K562 (cell line): ENCODE measurements at regions not wholly inside any gene's neighbourhood (a gene's known extent, or its start where the extent isn't known, plus 50 kb on each side); places are given as distances from the start of the nearest gene placed in this dataset.

ENCODE experiments used
- ATAC-seq: fragments of 200-7000 bp; cut with Tn5 transposase; 3 replicates; pipeline ENCODE4 v1.9.1; 2020; ENCODE audit warnings: moderate library complexity
- BruUV-seq: library from RNA; stranded (reverse); fragments of 400-500 nt; replicated peaks from 2 replicates; lab custom pipeline; 2021; lab: Mats Ljungman, UMichigan
- CTCF ChIA-PET: fragments of 300-600 bp; formaldehyde crosslinking; extraction: SDS; loops from one replicate; lab custom pipeline; 2021; ENCODE audit warnings: low intra/inter-chr PET ratio; lab: Yijun Ruan, JAX
- POLR2A ChIA-PET: fragments of 300-600, 350-650 bp; sonication (Branson Sonifier 250); formaldehyde crosslinking; extraction: SDS; loops from one replicate; lab custom pipeline; 2021; ENCODE audit warnings: antibody characterized with exemption, inconsistent platforms; lab: Yijun Ruan, JAX
- DNase-seq, 4 experiments: peaks; one replicate each; pipeline versions ENCODE4 v3.0.0 to v3.0.0-alpha.2; 2011 to 2018; ENCODE audit warnings: low spot score in 3 of 4, mixed read lengths in 3 of 4; ENCODE audit errors: extremely low read depth in 1 of 4
- FAIRE-seq: peaks from 2 replicates; lab custom pipeline; 2011; peaks lifted over from hg19 to GRCh38; lab: Jason Lieb, UNC
- H2AFZ ChIP-seq: 2 replicates; pipeline ENCODE4 v1.6.0; 2011; ENCODE audit warnings: low read depth, low read length, control low read depth, inconsistent platforms
- H3K27ac ChIP-seq: fragments of 200-600 bp; 3 replicates; pipeline ENCODE4 v1.8.0; 2011; ENCODE audit warnings: low read depth, mild to moderate bottlenecking, control low read depth, inconsistent platforms, low read length, moderate library complexity, mixed read lengths; ENCODE audit errors: extremely low read depth
- H3K27me3 ChIP-seq, 2 experiments: fragments of 300-600 bp in 1 of 2; 2 replicates in 1 of 2; 3 replicates in 1 of 2; pipeline versions ENCODE4 v1.6.0 to v1.8.0; 2011; ENCODE audit warnings: inconsistent platforms in 2 of 2, low read length in 2 of 2, mild to moderate bottlenecking in 1 of 2, mixed read lengths in 1 of 2, moderate library complexity in 1 of 2; ENCODE audit not compliant: control insufficient read depth in 2 of 2, insufficient read depth in 2 of 2
- H3K36me3 ChIP-seq: fragments of 300-600 bp; 3 replicates; pipeline ENCODE4 v1.8.0; 2011; ENCODE audit warnings: mild to moderate bottlenecking, low read length, inconsistent platforms; ENCODE audit not compliant: control insufficient read depth, insufficient read depth
- H3K4me1 ChIP-seq, 2 experiments: fragments of 200-600 bp in 1 of 2; replicated peaks in 1 of 2; 2 replicates in 1 of 2; 3 replicates in 1 of 2; pipeline versions ENCODE4 v1.5.1 to v1.8.0; 2011; ENCODE audit warnings: inconsistent platforms in 2 of 2, low read length in 2 of 2, mild to moderate bottlenecking in 1 of 2, mixed read lengths in 1 of 2, moderate library complexity in 1 of 2; ENCODE audit not compliant: control insufficient read depth in 2 of 2, insufficient read depth in 2 of 2
- H3K4me2 ChIP-seq: 2 replicates; pipeline ENCODE4 v1.6.1; 2011; ENCODE audit warnings: low read length, control low read depth, inconsistent platforms, mixed read lengths; ENCODE audit not compliant: insufficient read depth
- H3K4me3 ChIP-seq: fragments of 200-600 bp; sonication (generic), shearing (Covaris generic); 2 replicates; pipeline ENCODE4 v1.5.1; 2016; ENCODE audit warnings: control low read depth, inconsistent platforms
- H3K79me2 ChIP-seq: fragments of 200-600 bp; 3 replicates; pipeline ENCODE4 v1.8.0; 2011; ENCODE audit warnings: low read length, inconsistent platforms; ENCODE audit not compliant: control insufficient read depth, insufficient read depth
- H3K9ac ChIP-seq, 2 experiments: 2 replicates each; pipeline versions ENCODE4 v1.6.0 to v1.6.1; 2011; ENCODE audit warnings: low read depth in 2 of 2, low read length in 2 of 2, control low read depth in 1 of 2, inconsistent platforms in 1 of 2, mild to moderate bottlenecking in 1 of 2, mixed read lengths in 1 of 2; ENCODE audit not compliant: insufficient read depth in 1 of 2
- H3K9me1 ChIP-seq: one replicate; pipeline ENCODE4 v1.6.0; 2011; ENCODE audit warnings: inconsistent platforms, mild to moderate bottlenecking, low read length, moderate library complexity; ENCODE audit not compliant: control insufficient read depth, insufficient read depth
- H3K9me3 ChIP-seq: replicated peaks from 2 replicates; pipeline ENCODE4 v1.5.1; 2011; ENCODE audit warnings: low read depth, low read length, inconsistent platforms; ENCODE audit not compliant: control insufficient read depth, insufficient read depth
- H4K20me1 ChIP-seq: replicated peaks from 2 replicates; pipeline ENCODE4 v1.6.1; 2011; ENCODE audit warnings: low read length, inconsistent platforms, mixed read lengths; ENCODE audit not compliant: control insufficient read depth, insufficient read depth
- ARNT ChIP-seq, 2 experiments: fragments of 450-650 bp; IDR thresholded peaks; 2 replicates each; pipeline ENCODE4 v1.6.1; 2016; ENCODE audit warnings: mild to moderate bottlenecking in 1 of 2
- BDP1 ChIP-seq: IDR thresholded peaks from 3 replicates; pipeline ENCODE4 v1.6.1; 2011; ENCODE audit not compliant: insufficient read length, insufficient read depth
- MNT ChIP-seq, 2 experiments: fragments of 450-650 bp; conservative IDR thresholded peaks; 2 replicates each; pipeline ENCODE4 v1.6.1; 2017; ENCODE audit warnings: mild to moderate bottlenecking in 2 of 2, moderate library complexity in 2 of 2
- PML ChIP-seq: IDR thresholded peaks from 2 replicates; pipeline ENCODE4 v1.6.1; 2012; ENCODE audit warnings: low read length, inconsistent platforms
- RUNX1 ChIP-seq: sonication (generic); IDR thresholded peaks from 2 replicates; pipeline ENCODE4 v1.6.1; 2016; ENCODE audit warnings: antibody characterized with exemption, low read depth
- SAP30 ChIP-seq: fragments of 200-600 bp; sonication (generic); IDR thresholded peaks from 2 replicates; pipeline ENCODE4 v1.6.1; 2012; ENCODE audit warnings: borderline replicate concordance, low read depth, mild to moderate bottlenecking, moderate library complexity, low read length, control low read depth, inconsistent platforms; ENCODE audit not compliant: insufficient read depth, poor library complexity, severe bottlenecking
- SMARCE1 ChIP-seq: fragments of 450-650 bp; IDR thresholded peaks from 2 replicates; pipeline ENCODE4 v1.7.1; 2016; ENCODE audit warnings: mild to moderate bottlenecking
- ZBTB5 ChIP-seq: fragments of 450-650 bp; IDR thresholded peaks from 2 replicates; pipeline ENCODE4 v1.6.1; 2017; ENCODE audit warnings: antibody characterized with exemption
- ZKSCAN1 ChIP-seq: fragments of 150-350 bp; IDR thresholded peaks from 2 replicates; pipeline ENCODE4 v1.6.1; 2016; ENCODE audit warnings: low read depth, low read length
- ZNF134 ChIP-seq: fragments of 250-450 bp; sonication (Bioruptor Pico); conservative IDR thresholded peaks from 2 replicates; pipeline ENCODE4 v1.4.0; 2020
- ZNF197 ChIP-seq: fragments of 200-800 bp; sonication (Bioruptor generic); IDR thresholded peaks from 2 replicates; pipeline ENCODE4 v1.6.1; 2016; ENCODE audit warnings: low read depth, missing genetic modification characterization, missing compliant biosample characterization
- ZNF274 ChIP-seq: IDR thresholded peaks from 2 replicates; pipeline ENCODE4 v1.6.1; 2011; ENCODE audit warnings: low read depth, mild to moderate bottlenecking, low read length, moderate library complexity, borderline replicate concordance
- ZNF584 ChIP-seq: fragments of 200-800 bp; sonication (Bioruptor generic); IDR thresholded peaks from 2 replicates; pipeline ENCODE4 v1.6.1; 2016; ENCODE audit warnings: low read depth, mild to moderate bottlenecking, missing genetic modification characterization, missing compliant biosample characterization
- WGBS: fragments of 100-300 bp; shearing (Covaris generic); methylation state at CpG from one replicate; pipeline ENCODE4 v1.1.6; 2016; ENCODE audit warnings: low coverage, mixed read lengths; ENCODE audit not compliant: insufficient coverage; ENCODE audit errors: missing lambda C conversion rate; 5-methylcytosine and 5-hydroxymethylcytosine counted together
- in situ Hi-C: fragments of 300-500 bp; cut with MboI; formaldehyde crosslinking; loops from 4 replicates; pipeline ENCODE4 v1.15.0; 2018; ENCODE audit warnings: inconsistent platforms, mixed read lengths
- intact Hi-C: fragments of 100-400 bp; cut with micrococcal nuclease; formaldehyde crosslinking; loops from 2 replicates; pipeline ENCODE4 v1.14.2; 2022

DNA sequence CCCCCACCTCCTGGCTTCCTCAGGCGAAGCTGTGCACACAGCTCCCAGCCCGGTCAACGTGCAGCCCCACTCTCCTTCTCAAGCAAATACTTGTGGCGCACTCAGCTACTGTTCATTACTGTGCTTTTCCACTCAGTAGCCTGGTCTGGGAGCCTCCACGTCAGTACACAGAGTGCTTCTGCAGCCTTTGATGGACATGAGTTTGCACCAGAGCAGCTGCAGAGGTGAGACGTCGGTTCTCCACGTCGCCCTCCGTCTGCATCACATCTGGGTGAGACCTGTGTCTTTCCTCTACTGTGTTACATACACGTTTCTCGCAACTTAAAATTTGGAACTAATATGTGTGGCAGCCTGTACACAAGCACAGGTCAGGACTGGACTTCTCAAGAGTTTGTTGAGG is 334.3 kb downstream of the C16orf95 start:
- H3K4me3 ChIP-seq, result no peak overlapping the region
- ChIA-PET CTCF (no interaction called here), POLR2A (interaction anchor here (0.6 to 0.7 kb wide), 2 partner anchors 260 to 318 kb away, joined by 4 read pairs; no protein-coding TSS in a partner anchor)
- BruUV-seq, result no TSS peak
- no peaks in the 10 kb centered on the region for H3K9me3 ChIP-seq
- intact Hi-C loops (no loop called here), in situ Hi-C loops (no loop called here)
- H3K9me1 ChIP-seq, result no peaks in the 10 kb centered on the region
- H3K27me3 ChIP-seq, result peaks cover 0 to 11% of the 10 kb centered on the region in 2 experiments; a peak in 2 of 5 replicates
- TF ChIP-seq SAP30 (no peak), ZNF197 (CRISPR knock-in tag) (no peak), SMARCE1 (no peak), RUNX1 (no peak), PML (no peak), ZNF584 (CRISPR knock-in tag) (no peak), ZNF134 (CRISPR knock-in tag) (no peak), MNT (conservative IDR thresholded peaks at IDR 0.05) (no peak), ARNT (IDR thresholded peaks at IDR 0.05) (no peak), BDP1 (no peak), ZKSCAN1 (no peak), ZNF274 (no peak), ZBTB5 (no peak)
- no peak for ATAC-seq
- FAIRE-seq, result no peak
- H3K36me3 ChIP-seq, result no peaks in the 10 kb centered on the region
- no peaks in the 10 kb centered on the region for H3K79me2 ChIP-seq
- 9% methylated on average over 12 of the region's 12 CpGs for WGBS
- H2AFZ ChIP-seq, result no peak overlapping the region
- no peaks in the 10 kb centered on the region; a peak in 1 of 5 replicates for H3K4me1 ChIP-seq
- no peak overlapping the region for H3K9ac ChIP-seq
- no peaks in the 10 kb centered on the region for H4K20me1 ChIP-seq
- no peak overlapping the region for H3K4me2 ChIP-seq
- DNase-seq, result no peak
- H3K27ac ChIP-seq, result no peak overlapping the region
